SK-N-SH treated with all-trans-retinoic acid at 6 μM for 48 hours (cell line): ENCODE measurements at regions not wholly inside any gene's neighbourhood (a gene's known extent, or its start where the extent isn't known, plus 50 kb on each side); places are given as distances from the start of the nearest gene placed in this dataset.

Experiments used
- ATAC-seq: fragments of 200-7000 bp; cut with Tn5 transposase; 3 replicates; pipeline ENCODE4 v1.9.1; 2020; ENCODE audit warnings: mild to moderate bottlenecking, moderate library complexity
- ARNTL ChIP-seq: fragments of 450-650 bp; formaldehyde crosslinking; IDR thresholded peaks from 2 replicates; pipeline ENCODE4 v1.5.0; 2020; ENCODE audit warnings: low read depth, mild to moderate bottlenecking, moderate library complexity, borderline replicate concordance
- BACH2 ChIP-seq: fragments of 250-450 bp; sonication (Bioruptor Pico); IDR thresholded peaks from 2 replicates; pipeline ENCODE4 v1.9.0; 2021; ENCODE audit warnings: mild to moderate bottlenecking, borderline replicate concordance
- CSDC2 ChIP-seq: fragments of 250-450 bp; sonication (Bioruptor Pico); IDR thresholded peaks from 2 replicates; pipeline ENCODE4 v1.5.0; 2020; ENCODE audit warnings: mild to moderate bottlenecking, moderate library complexity
- ESRRG ChIP-seq: fragments of 250-450 bp; sonication (Bioruptor Pico); IDR thresholded peaks from 2 replicates; pipeline ENCODE4 v1.6.1; 2021; ENCODE audit warnings: mild to moderate bottlenecking
- GLIS3 ChIP-seq: fragments of 250-450 bp; sonication (Bioruptor Pico); IDR thresholded peaks from 2 replicates; pipeline ENCODE4 v1.5.0; 2020; ENCODE audit warnings: mild to moderate bottlenecking, moderate library complexity
- ISL1 ChIP-seq: fragments of 250-450 bp; sonication (Bioruptor Pico); IDR thresholded peaks from 2 replicates; pipeline ENCODE4 v2.1.2; 2022; ENCODE audit warnings: mild to moderate bottlenecking, moderate library complexity
- OSR1 ChIP-seq: fragments of 250-450 bp; sonication (Bioruptor Pico); IDR thresholded peaks from 2 replicates; pipeline ENCODE4 v1.8.0; 2022; ENCODE audit warnings: moderate library complexity, mild to moderate bottlenecking, inconsistent platforms
- PPARA ChIP-seq: fragments of 250-450 bp; sonication (Bioruptor Pico); IDR thresholded peaks from 2 replicates; pipeline ENCODE4 v1.5.0; 2020; ENCODE audit warnings: mild to moderate bottlenecking, borderline replicate concordance
- SNAI2 ChIP-seq: fragments of 250-450 bp; sonication (Bioruptor Pico); IDR thresholded peaks from 2 replicates; pipeline ENCODE4 v1.5.0; 2020; ENCODE audit warnings: mild to moderate bottlenecking, moderate library complexity
- TCF4 ChIP-seq: fragments of 250-450 bp; sonication (Bioruptor Pico); IDR thresholded peaks from 2 replicates; pipeline ENCODE4 v1.8.0; 2021; ENCODE audit warnings: mild to moderate bottlenecking, moderate library complexity, borderline replicate concordance
- ZC3H10 ChIP-seq: fragments of 250-450 bp; sonication (Bioruptor Pico); IDR thresholded peaks from 2 replicates; pipeline ENCODE4 v1.5.1; 2021; ENCODE audit warnings: mild to moderate bottlenecking, moderate library complexity
- ZFP3 ChIP-seq: fragments of 250-450 bp; sonication (Bioruptor Pico); IDR thresholded peaks from 2 replicates; pipeline ENCODE4 v1.5.0; 2020; ENCODE audit warnings: mild to moderate bottlenecking, moderate library complexity
- ZFP30 ChIP-seq: fragments of 450-650 bp; formaldehyde crosslinking; IDR thresholded peaks from 2 replicates; pipeline ENCODE4 v1.5.0; 2022; ENCODE audit warnings: mild to moderate bottlenecking, moderate library complexity
- ZNF70 ChIP-seq: fragments of 450-650 bp; formaldehyde crosslinking; IDR thresholded peaks from 2 replicates; pipeline ENCODE4 v1.5.0; 2020; ENCODE audit warnings: mild to moderate bottlenecking, moderate library complexity
- ZNF8 ChIP-seq: fragments of 450-650 bp; formaldehyde crosslinking; IDR thresholded peaks from 2 replicates; pipeline ENCODE4 v1.5.0; 2020; ENCODE audit warnings: mild to moderate bottlenecking, moderate library complexity
- TF ChIP-seq, protein P1 (sequence below): fragments of 250-450 bp; sonication (Bioruptor Pico); IDR thresholded peaks from 2 replicates; pipeline ENCODE4 v1.8.0; 2021; ENCODE audit warnings: low read depth, mild to moderate bottlenecking, moderate library complexity, borderline replicate concordance
- TF ChIP-seq, protein P2 (sequence below): fragments of 250-450 bp; sonication (Bioruptor Pico); IDR thresholded peaks from 2 replicates; pipeline ENCODE4 v1.5.1; 2021; ENCODE audit warnings: mild to moderate bottlenecking, moderate library complexity
- TF ChIP-seq, protein P3 (sequence below): fragments of 250-450 bp; sonication (Bioruptor Pico); IDR thresholded peaks from 2 replicates; pipeline ENCODE4 v1.5.1; 2020; ENCODE audit warnings: low read depth, mild to moderate bottlenecking, moderate library complexity
- TF ChIP-seq, protein P4 (sequence below): fragments of 250-450 bp; sonication (Bioruptor Pico); IDR thresholded peaks from 2 replicates; pipeline ENCODE4 v1.8.0; 2020; ENCODE audit warnings: mild to moderate bottlenecking, moderate library complexity, borderline replicate concordance
- TF ChIP-seq, protein P5 (sequence below): fragments of 250-450 bp; sonication (Bioruptor Pico); IDR thresholded peaks from 2 replicates; pipeline ENCODE4 v1.5.0; 2020; ENCODE audit warnings: mild to moderate bottlenecking, moderate library complexity

DNA sequence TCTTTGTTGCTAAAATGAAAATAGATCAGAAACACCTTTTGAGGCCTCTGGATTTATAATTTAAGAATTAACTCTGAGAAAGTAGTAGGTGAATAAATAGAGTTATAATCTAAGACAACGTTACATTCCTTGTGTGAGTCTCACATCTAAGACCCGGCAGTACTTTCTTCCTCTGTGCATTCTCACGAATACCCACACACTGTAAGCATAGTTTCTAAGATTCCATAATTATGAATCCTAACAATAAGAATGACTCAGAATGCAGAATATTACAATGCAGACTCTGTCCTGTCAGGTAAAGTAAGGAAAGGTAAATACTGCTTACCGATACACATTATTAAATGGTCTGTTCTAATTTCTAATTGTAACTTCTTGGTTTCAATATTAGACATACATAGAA is 257.7 kb upstream of the CNTN6 start:
- TF ChIP-seq, protein P1, sequence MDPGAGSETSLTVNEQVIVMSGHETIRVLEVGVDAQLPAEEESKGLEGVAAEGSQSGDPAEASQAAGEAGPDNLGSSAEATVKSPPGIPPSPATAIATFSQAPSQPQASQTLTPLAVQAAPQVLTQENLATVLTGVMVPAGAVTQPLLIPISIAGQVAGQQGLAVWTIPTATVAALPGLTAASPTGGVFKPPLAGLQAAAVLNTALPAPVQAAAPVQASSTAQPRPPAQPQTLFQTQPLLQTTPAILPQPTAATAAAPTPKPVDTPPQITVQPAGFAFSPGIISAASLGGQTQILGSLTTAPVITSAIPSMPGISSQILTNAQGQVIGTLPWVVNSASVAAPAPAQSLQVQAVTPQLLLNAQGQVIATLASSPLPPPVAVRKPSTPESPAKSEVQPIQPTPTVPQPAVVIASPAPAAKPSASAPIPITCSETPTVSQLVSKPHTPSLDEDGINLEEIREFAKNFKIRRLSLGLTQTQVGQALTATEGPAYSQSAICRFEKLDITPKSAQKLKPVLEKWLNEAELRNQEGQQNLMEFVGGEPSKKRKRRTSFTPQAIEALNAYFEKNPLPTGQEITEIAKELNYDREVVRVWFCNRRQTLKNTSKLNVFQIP (CRISPR knock-in tag): no peak
- TF ChIP-seq ARNTL (CRISPR knock-in tag): no peak
- no peak for TF ChIP-seq ZFP30 (CRISPR knock-in tag)
- TF ChIP-seq TCF4: no peak
- TF ChIP-seq ZNF8 (CRISPR knock-in tag): no peak
- TF ChIP-seq, protein P2, sequence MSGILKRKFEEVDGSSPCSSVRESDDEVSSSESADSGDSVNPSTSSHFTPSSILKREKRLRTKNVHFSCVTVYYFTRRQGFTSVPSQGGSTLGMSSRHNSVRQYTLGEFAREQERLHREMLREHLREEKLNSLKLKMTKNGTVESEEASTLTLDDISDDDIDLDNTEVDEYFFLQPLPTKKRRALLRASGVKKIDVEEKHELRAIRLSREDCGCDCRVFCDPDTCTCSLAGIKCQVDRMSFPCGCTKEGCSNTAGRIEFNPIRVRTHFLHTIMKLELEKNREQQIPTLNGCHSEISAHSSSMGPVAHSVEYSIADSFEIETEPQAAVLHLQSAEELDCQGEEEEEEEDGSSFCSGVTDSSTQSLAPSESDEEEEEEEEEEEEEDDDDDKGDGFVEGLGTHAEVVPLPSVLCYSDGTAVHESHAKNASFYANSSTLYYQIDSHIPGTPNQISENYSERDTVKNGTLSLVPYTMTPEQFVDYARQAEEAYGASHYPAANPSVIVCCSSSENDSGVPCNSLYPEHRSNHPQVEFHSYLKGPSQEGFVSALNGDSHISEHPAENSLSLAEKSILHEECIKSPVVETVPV: no peak
- TF ChIP-seq ESRRG: no peak
- no peak for ATAC-seq

DNA sequence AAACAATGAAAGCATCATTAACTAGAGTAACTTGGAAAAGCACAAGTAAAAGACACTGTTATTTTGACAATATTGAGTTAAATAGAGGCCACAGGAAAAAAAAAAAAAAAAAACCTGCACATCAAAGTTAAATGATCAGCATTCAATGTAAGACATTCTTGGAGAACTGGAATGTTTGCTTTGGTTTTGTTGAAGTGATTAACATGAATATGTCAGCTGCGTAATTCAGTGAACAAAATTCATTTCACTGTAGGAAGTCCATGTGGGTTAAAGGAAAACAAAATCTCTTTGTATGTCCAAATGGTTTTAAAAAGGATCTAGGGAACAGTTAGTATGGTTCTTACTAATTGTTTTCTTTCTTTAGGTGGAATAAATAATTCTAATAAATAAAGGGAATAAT is 252.8 kb upstream of the CNTN6 start:
- no peak for TF ChIP-seq ZC3H10 (CRISPR knock-in tag)
- no peak for TF ChIP-seq GLIS3
- TF ChIP-seq, protein P1 (CRISPR knock-in tag): no peak
- no peak for TF ChIP-seq ZNF8 (CRISPR knock-in tag)
- no peak for TF ChIP-seq CSDC2 (CRISPR knock-in tag)
- TF ChIP-seq, protein P3, sequence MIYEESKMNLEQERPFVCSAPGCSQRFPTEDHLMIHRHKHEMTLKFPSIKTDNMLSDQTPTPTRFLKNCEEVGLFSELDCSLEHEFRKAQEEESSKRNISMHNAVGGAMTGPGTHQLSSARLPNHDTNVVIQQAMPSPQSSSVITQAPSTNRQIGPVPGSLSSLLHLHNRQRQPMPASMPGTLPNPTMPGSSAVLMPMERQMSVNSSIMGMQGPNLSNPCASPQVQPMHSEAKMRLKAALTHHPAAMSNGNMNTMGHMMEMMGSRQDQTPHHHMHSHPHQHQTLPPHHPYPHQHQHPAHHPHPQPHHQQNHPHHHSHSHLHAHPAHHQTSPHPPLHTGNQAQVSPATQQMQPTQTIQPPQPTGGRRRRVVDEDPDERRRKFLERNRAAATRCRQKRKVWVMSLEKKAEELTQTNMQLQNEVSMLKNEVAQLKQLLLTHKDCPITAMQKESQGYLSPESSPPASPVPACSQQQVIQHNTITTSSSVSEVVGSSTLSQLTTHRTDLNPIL (CRISPR knock-in tag): no peak
- TF ChIP-seq PPARA (CRISPR knock-in tag): no peak
- TF ChIP-seq, protein P4, sequence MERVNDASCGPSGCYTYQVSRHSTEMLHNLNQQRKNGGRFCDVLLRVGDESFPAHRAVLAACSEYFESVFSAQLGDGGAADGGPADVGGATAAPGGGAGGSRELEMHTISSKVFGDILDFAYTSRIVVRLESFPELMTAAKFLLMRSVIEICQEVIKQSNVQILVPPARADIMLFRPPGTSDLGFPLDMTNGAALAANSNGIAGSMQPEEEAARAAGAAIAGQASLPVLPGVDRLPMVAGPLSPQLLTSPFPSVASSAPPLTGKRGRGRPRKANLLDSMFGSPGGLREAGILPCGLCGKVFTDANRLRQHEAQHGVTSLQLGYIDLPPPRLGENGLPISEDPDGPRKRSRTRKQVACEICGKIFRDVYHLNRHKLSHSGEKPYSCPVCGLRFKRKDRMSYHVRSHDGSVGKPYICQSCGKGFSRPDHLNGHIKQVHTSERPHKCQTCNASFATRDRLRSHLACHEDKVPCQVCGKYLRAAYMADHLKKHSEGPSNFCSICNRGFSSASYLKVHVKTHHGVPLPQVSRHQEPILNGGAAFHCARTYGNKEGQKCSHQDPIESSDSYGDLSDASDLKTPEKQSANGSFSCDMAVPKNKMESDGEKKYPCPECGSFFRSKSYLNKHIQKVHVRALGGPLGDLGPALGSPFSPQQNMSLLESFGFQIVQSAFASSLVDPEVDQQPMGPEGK: no peak
- TF ChIP-seq ZFP30 (CRISPR knock-in tag): no peak
- no peak for TF ChIP-seq ZFP3 (CRISPR knock-in tag)
- TF ChIP-seq, protein P5, sequence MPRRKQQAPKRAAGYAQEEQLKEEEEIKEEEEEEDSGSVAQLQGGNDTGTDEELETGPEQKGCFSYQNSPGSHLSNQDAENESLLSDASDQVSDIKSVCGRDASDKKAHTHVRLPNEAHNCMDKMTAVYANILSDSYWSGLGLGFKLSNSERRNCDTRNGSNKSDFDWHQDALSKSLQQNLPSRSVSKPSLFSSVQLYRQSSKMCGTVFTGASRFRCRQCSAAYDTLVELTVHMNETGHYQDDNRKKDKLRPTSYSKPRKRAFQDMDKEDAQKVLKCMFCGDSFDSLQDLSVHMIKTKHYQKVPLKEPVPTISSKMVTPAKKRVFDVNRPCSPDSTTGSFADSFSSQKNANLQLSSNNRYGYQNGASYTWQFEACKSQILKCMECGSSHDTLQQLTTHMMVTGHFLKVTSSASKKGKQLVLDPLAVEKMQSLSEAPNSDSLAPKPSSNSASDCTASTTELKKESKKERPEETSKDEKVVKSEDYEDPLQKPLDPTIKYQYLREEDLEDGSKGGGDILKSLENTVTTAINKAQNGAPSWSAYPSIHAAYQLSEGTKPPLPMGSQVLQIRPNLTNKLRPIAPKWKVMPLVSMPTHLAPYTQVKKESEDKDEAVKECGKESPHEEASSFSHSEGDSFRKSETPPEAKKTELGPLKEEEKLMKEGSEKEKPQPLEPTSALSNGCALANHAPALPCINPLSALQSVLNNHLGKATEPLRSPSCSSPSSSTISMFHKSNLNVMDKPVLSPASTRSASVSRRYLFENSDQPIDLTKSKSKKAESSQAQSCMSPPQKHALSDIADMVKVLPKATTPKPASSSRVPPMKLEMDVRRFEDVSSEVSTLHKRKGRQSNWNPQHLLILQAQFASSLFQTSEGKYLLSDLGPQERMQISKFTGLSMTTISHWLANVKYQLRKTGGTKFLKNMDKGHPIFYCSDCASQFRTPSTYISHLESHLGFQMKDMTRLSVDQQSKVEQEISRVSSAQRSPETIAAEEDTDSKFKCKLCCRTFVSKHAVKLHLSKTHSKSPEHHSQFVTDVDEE (CRISPR knock-in tag): no peak
- TF ChIP-seq SNAI2: no peak
- no peak for TF ChIP-seq ARNTL (CRISPR knock-in tag)
- TF ChIP-seq TCF4: no peak
- TF ChIP-seq ISL1 (CRISPR knock-in tag): no peak
- no peak for TF ChIP-seq BACH2 (CRISPR knock-in tag)
- ATAC-seq: no peak

DNA sequence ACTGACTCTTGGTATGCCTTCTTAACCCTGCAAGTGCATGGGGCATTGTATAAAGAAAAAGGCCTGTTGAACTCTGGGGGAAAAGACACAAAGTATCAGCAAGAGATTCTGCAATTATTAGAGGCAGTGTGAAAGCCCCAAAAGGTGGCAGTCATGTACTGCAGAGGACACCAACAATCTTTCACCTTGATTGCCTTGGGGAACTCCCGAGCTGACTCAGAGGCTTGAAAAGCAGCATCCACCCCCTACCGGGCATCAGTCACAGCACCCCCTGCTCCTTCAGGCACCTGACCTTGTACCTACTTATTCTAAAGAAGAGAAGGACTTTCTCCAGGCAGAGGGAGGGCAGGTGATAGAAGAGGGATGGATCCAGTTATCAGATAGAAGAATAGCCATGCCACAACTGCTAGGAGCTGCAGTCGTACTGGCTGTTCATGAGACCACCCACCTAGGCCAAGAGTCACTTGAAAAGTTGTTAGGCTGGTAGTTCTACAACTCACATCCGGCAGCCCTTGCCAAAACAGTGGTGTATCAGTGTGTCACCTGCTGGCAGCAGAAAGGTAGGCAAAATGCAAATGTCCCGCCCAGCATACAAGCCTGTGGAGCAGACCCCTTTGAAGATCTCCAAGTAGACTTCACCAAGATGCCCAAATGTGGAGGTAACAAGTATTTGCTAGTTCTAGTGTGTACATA is 241.6 kb upstream of the CNTN6 start:
- no peak for ATAC-seq
- TF ChIP-seq, protein P4: no peak
- TF ChIP-seq SNAI2 (no peak), ZNF70 (CRISPR knock-in tag) (no peak), OSR1 (no peak), ZFP3 (CRISPR knock-in tag) (no peak)
- TF ChIP-seq, protein P5 (CRISPR knock-in tag): no peak
